ENCODE measurements at regions not wholly inside any gene's neighbourhood (a gene's known extent, or its start where the extent isn't known, plus 50 kb on each side); places are given as distances from the start of the nearest gene placed in this dataset.
"Not testable (repeated sequence)": the region's sequence is repeated elsewhere in the genome, so short reads cannot be mapped to it uniquely, and the experiment has no call there.

DNA sequence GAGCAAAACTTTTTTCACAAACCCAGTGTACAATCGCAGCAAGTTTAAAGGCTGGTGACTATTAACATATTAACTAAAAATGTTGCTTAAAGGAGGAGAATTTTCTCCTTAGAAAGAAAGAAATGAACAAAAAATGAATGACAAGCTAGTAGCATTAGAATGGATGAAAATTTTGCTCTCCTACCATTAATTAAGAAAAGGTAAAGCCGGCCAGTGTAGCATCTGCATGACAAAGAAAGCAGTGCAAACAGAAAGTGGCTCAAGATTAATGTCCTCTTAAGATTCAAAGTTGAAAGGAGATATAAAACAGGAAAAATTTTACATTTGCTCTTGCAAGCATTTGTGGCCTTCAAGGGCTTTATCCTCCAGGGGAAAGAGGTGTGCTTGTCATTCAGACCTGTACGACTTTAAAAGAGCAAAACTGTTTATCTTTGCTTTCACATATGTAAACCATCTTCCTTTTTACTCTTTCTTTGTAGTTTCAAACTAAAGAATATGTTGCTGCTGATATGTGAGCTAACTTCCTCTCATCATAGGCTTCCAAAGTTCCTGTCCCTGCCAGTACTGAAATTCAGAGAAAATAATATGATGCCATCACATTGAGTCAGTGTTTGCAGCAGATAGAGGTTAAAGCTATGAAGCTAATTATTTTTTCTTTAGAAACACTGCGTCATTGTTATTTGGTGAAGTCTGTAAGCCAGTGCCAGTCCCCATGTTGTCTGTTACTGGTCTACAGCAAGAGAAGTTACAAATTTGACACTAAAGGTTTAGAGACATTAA, 439.1 kb upstream of the GRM7 start:
- Histone ChIP-seq H3K4me1 (ENCODE audit: control insufficient read depth, insufficient read depth, low read length) (no peaks in the 10 kb centered on the region), H3K4me3 (ENCODE audit: low read length) (no peak overlapping the region), H3K9me3 (ENCODE audit: control insufficient read depth, insufficient read depth, low read length) (peaks cover 2% of the 10 kb centered on the region), H3K27me3 (ENCODE audit: control insufficient read depth, insufficient read depth, low read length) (no peaks in the 10 kb centered on the region), H3K36me3 (ENCODE audit: control insufficient read depth, insufficient read depth, low read length) (no peaks in the 10 kb centered on the region), H3K27ac (ENCODE audit: low read length) (no peak overlapping the region)
- ATAC-seq (no peak), DNase-seq (no peak)
- no peak overlapping the region for H3K4me3 Mint-ChIP-seq
- H3K4me1 Mint-ChIP-seq: no peaks in the 10 kb centered on the region
- H3K27ac Mint-ChIP-seq: no peak overlapping the region
- intact Hi-C loops (cut with micrococcal nuclease): no loop called here
- H3K36me3 Mint-ChIP-seq: no peaks in the 10 kb centered on the region
- H3K9me3 Mint-ChIP-seq: peaks cover 14 to 15% of the 10 kb centered on the region in 2 donors
- no peaks in the 10 kb centered on the region for H3K27me3 Mint-ChIP-seq (ENCODE audit: low read depth in 2 of 2)
- TF ChIP-seq CTCF (IDR thresholded peaks at IDR 0.05): no peak
- 17% methylated on average over 3 of the region's 4 CpGs for WGBS (ENCODE audit: insufficient coverage)

DNA sequence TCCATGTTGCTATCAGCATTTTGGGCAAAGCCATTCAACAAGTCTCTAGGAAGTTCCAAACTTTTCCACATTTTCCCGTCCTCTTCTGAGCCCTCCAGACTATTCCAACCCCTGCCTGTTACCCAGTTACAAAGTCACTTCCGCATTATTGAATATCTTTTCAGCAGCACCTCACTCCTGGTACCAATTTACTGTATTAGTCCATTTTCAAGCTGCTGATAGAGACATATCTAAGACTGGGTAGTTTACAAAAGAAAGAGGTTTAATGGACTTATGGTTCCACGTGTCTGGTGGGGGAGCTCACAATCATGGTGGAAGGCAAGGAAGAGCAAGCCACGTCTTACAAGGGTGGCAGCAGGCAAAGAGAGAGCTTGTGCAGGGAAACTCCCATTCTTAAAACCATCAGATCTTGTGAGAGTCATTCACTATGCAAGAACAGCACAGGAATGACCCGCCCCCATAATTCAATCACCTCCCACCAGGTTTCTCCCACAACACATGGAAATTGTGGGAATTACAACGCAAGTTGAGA, 435.6 kb upstream of the GRM7 start:
- peaks cover 2% of the 10 kb centered on the region for H3K9me3 ChIP-seq (ENCODE audit: control insufficient read depth, insufficient read depth, low read length)
- peaks cover 11 to 15% of the 10 kb centered on the region in 2 donors for H3K9me3 Mint-ChIP-seq
- no peak for DNase-seq
- no peaks in the 10 kb centered on the region for H3K36me3 ChIP-seq (ENCODE audit: control insufficient read depth, insufficient read depth, low read length)
- no peak for ATAC-seq
- no peak overlapping the region for H3K4me3 Mint-ChIP-seq
- WGBS (ENCODE audit: insufficient coverage): 81% methylated on average over 6 of the region's 6 CpGs
- no peaks in the 10 kb centered on the region for H3K27me3 Mint-ChIP-seq (ENCODE audit: low read depth in 2 of 2)
- no peaks in the 10 kb centered on the region for H3K36me3 Mint-ChIP-seq
- no peak overlapping the region for H3K27ac Mint-ChIP-seq
- H3K27ac ChIP-seq (ENCODE audit: low read length): no peak overlapping the region
- intact Hi-C loops (cut with micrococcal nuclease): no loop called here
- H3K4me1 Mint-ChIP-seq: no peaks in the 10 kb centered on the region
- H3K4me3 ChIP-seq (ENCODE audit: low read length): no peak overlapping the region
- no peak for TF ChIP-seq CTCF (IDR thresholded peaks at IDR 0.05)
- H3K4me1 ChIP-seq (ENCODE audit: control insufficient read depth, insufficient read depth, low read length): no peaks in the 10 kb centered on the region
- no peaks in the 10 kb centered on the region for H3K27me3 ChIP-seq (ENCODE audit: control insufficient read depth, insufficient read depth, low read length)

GRCh38 chr3:6428276-6428675, 432.6 kb upstream of the GRM7 start:
- H3K4me1 ChIP-seq (ENCODE audit: control insufficient read depth, insufficient read depth, low read length); H3K27ac ChIP-seq (ENCODE audit: low read length); H3K27me3 ChIP-seq (ENCODE audit: control insufficient read depth, insufficient read depth, low read length); H3K4me3 Mint-ChIP-seq; H3K27me3 Mint-ChIP-seq (ENCODE audit: low read depth in 2 of 2); intact Hi-C loops (cut with micrococcal nuclease); H3K4me1 Mint-ChIP-seq; H3K9me3 ChIP-seq (ENCODE audit: control insufficient read depth, insufficient read depth, low read length); H3K36me3 ChIP-seq (ENCODE audit: control insufficient read depth, insufficient read depth, low read length); DNase-seq; H3K27ac Mint-ChIP-seq; H3K36me3 Mint-ChIP-seq; ATAC-seq; H3K4me3 ChIP-seq (ENCODE audit: low read length): not testable (repeated sequence)
- WGBS (ENCODE audit: insufficient coverage): no CpG with 5 or more reads among the region's 2 CpGs
- peaks cover 10 to 18% of the 10 kb centered on the region in 2 donors for H3K9me3 Mint-ChIP-seq

- no peaks in the 10 kb centered on the region for H3K4me1 ChIP-seq (ENCODE audit: control insufficient read depth, insufficient read depth, low read length)
- no peak overlapping the region for H3K4me3 Mint-ChIP-seq
- no peak overlapping the region for H3K27ac Mint-ChIP-seq
- no peaks in the 10 kb centered on the region for H3K27me3 ChIP-seq (ENCODE audit: control insufficient read depth, insufficient read depth, low read length)
- TF ChIP-seq CTCF (IDR thresholded peaks at IDR 0.05): no peak
- H3K27ac ChIP-seq (ENCODE audit: low read length): no peak overlapping the region
- no peaks in the 10 kb centered on the region for H3K27me3 Mint-ChIP-seq (ENCODE audit: low read depth in 2 of 2)
- ATAC-seq (no peak), DNase-seq (no peak)
- no peaks in the 10 kb centered on the region for H3K36me3 ChIP-seq (ENCODE audit: control insufficient read depth, insufficient read depth, low read length)
- H3K4me1 Mint-ChIP-seq: no peaks in the 10 kb centered on the region
- H3K9me3 ChIP-seq (ENCODE audit: control insufficient read depth, insufficient read depth, low read length): no peaks in the 10 kb centered on the region
- intact Hi-C loops (cut with micrococcal nuclease): no loop called here
- no CpG with 5 or more reads among the region's 1 CpG for WGBS (ENCODE audit: insufficient coverage)
- H3K4me3 ChIP-seq (ENCODE audit: low read length): no peak overlapping the region
- no peaks in the 10 kb centered on the region for H3K36me3 Mint-ChIP-seq
- H3K9me3 Mint-ChIP-seq: peaks cover 16 to 17% of the 10 kb centered on the region in 2 donors
These were observed 425.0 kb upstream of the GRM7 start for GRCh38 chr3:6435951-6436350.

Data from natural killer cell (primary cell).